ENCODE measurements at regions not wholly inside any gene's neighbourhood (a gene's known extent, or its start where the extent isn't known, plus 50 kb on each side); places are given as distances from the start of the nearest gene placed in this dataset.
A peak's percentile ranks its signal among the peaks of the same experiment; 100 is the strongest.

DNA sequence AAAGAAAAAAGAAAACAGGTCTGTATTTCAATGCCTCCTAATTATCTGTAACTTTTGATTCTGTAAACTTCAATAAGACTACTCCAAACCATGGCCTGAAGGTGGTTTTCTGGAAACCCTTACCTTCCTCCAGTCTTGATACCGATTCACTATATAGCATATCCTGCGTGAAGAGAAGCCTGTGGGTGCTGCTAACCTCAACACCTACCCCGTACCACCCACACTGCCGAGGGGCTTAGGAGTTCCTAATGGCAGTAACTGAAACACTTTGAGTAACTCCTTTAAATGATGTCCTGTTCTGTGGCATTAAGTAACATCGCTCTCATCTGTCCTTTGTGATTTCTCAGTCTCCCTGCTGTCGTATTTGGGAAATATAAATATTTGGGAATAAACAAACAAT is 104.5 kb upstream of the CARMIL1 start:
- Histone ChIP-seq H3K4me3 (no peak overlapping the region), H3K36me3 (no peaks in the 10 kb centered on the region), H3K27ac (peak overlapping the region in 2 of 5 donors; percentile 63 to 79), H3K27me3 (no peaks in the 10 kb centered on the region), H3K9me3 (no peaks in the 10 kb centered on the region), H3K4me1 (peaks cover 12 to 46% (median 22%) of the 10 kb centered on the region in 4 donors)
- intact Hi-C loops (cut with DNase I; ENCODE audit: low total_unique reads) = no loop called here
- DNase-seq = no peak
- TF ChIP-seq EP300 (IDR thresholded peaks at IDR 0.05) (no peak), POLR2A (IDR thresholded peaks at IDR 0.05) (no peak), POLR2AphosphoS5 (IDR thresholded peaks at IDR 0.05) (no peak), CTCF (IDR thresholded peaks at IDR 0.05) (no peak)
- WGBS, 5 donors = 75 to 88% (median 85%) methylated on average over 6 of the region's 6 CpGs

- Histone ChIP-seq H3K36me3 (no peaks in the 10 kb centered on the region), H3K9me3 (no peaks in the 10 kb centered on the region), H3K4me3 (no peak overlapping the region), H3K4me1 (peaks cover 7 to 43% (median 17%) of the 10 kb centered on the region in 4 donors), H3K27me3 (no peaks in the 10 kb centered on the region), H3K27ac (peak overlapping the region in 1 of 5 donors; percentile 79)
- peak in 1 of 2 donors; percentile 69 for DNase-seq
- no peak for TF ChIP-seq EP300 (IDR thresholded peaks at IDR 0.05)
- no peak for TF ChIP-seq POLR2A (IDR thresholded peaks at IDR 0.05)
- peak in 1 of 3 donors; percentile 12 for TF ChIP-seq POLR2AphosphoS5 (IDR thresholded peaks at IDR 0.05)
- 43 to 64% (median 53%) methylated on average over 6 of the region's 6 CpGs for WGBS, 5 donors
- intact Hi-C loops (cut with DNase I; ENCODE audit: low total_unique reads) = no loop called here
These were observed 104.0 kb upstream of the CARMIL1 start for GRCh38 chr6:25175196-25175595.

DNA sequence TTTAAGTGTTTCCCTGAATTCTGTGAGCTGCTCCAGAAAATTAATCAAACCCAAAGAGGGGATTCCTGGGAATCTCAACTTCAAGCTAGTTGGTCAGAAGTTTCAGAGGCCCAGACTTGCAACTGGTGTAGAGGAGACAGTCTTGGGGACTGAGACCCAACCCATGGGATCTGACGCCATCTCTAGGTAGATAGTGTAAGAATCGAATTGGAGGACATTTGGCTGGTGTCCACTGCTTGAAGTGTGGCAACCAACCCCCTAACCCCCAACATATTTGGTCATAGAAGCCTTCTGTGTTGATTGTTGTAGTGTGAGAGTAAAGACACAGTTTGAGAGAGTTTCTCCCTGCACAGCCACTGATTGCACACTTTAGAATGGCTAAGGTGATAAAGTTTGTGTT is 103.5 kb upstream of the CARMIL1 start:
- Histone ChIP-seq H3K27me3 (no peaks in the 10 kb centered on the region), H3K4me1 (peaks cover 5 to 38% (median 12%) of the 10 kb centered on the region in 4 donors), H3K9me3 (no peaks in the 10 kb centered on the region), H3K4me3 (no peak overlapping the region), H3K27ac (peak overlapping the region in 1 of 5 donors; percentile 79), H3K36me3 (no peaks in the 10 kb centered on the region)
- 75 to 88% (median 77%) methylated on average over 2 of the region's 2 CpGs for WGBS, 5 donors
- TF ChIP-seq POLR2A (IDR thresholded peaks at IDR 0.05) (no peak), POLR2AphosphoS5 (IDR thresholded peaks at IDR 0.05) (no peak), EP300 (IDR thresholded peaks at IDR 0.05) (no peak), CTCF (IDR thresholded peaks at IDR 0.05) (no peak)
- DNase-seq = no peak
- intact Hi-C loops (cut with DNase I; ENCODE audit: low total_unique reads) = no loop called here

- H3K4me1 ChIP-seq = peaks cover 0 to 30% (median 10%) of the 10 kb centered on the region in 4 donors
- intact Hi-C loops (cut with DNase I; ENCODE audit: low total_unique reads) = no loop called here
These were observed 102.7 kb upstream of the CARMIL1 start for GRCh38 chr6:25176466-25176865.

More at GRCh38 chr6:25176466-25176865, 102.7 kb upstream of the CARMIL1 start:
- Histone ChIP-seq H3K27ac (no peak overlapping the region), H3K36me3 (no peaks in the 10 kb centered on the region), H3K4me3 (no peak overlapping the region), H3K27me3 (no peaks in the 10 kb centered on the region), H3K9me3 (no peaks in the 10 kb centered on the region)
- DNase-seq = no peak
- TF ChIP-seq POLR2AphosphoS5 (IDR thresholded peaks at IDR 0.05) = no peak
- no peak for TF ChIP-seq POLR2A (IDR thresholded peaks at IDR 0.05)
- TF ChIP-seq EP300 (IDR thresholded peaks at IDR 0.05) = no peak
- TF ChIP-seq CTCF (IDR thresholded peaks at IDR 0.05) = no peak
